ENCODE measurements at regions not wholly inside any gene's neighbourhood (a gene's known extent, or its start where the extent isn't known, plus 50 kb on each side); places are given as distances from the start of the nearest gene placed in this dataset.

DNA sequence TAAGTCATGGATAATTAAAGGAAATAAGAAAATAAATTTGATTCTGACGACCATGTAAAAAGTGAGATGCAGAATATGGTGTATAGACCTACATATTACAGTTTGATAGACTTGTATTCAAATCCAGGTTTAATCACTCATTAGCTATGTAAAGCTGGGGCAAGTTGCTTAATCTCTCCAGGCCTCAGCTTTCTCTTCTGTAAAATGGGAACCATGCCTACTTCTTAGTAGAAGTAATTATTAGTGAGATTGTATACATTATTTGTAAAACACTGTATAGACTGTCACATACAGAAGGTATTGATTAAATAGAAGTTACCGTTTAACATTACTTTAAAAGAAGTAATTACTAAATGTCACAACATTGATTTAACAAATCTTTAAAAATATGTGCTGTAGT, 392.2 kb downstream of the STK39 start:
- no peak for DNase-seq (ENCODE audit: low spot score)
- Histone ChIP-seq H3K36me3 (ENCODE audit: control insufficient read depth in 4 of 4, insufficient read depth in 3 of 4, low read depth in 1 of 4, low read length in 3 of 4) (no peaks in the 10 kb centered on the region), H3K4me1 (ENCODE audit: control insufficient read depth in 4 of 4, insufficient read depth in 4 of 4, low read length in 3 of 4) (no peaks in the 10 kb centered on the region), H3K4me3 (ENCODE audit: low read depth in 1 of 3, low read length in 3 of 3) (no peak overlapping the region), H3K9me3 (ENCODE audit: control insufficient read depth in 4 of 4, low read length in 3 of 4) (no peaks in the 10 kb centered on the region), H3K27ac (ENCODE audit: low read depth in 1 of 2, low read length in 2 of 2) (no peak overlapping the region), H3K27me3 (ENCODE audit: control insufficient read depth in 4 of 4, insufficient read depth in 4 of 4, low read length in 3 of 4) (no peaks in the 10 kb centered on the region), H3K9ac (ENCODE audit: low read depth in 1 of 2, low read length in 2 of 2) (no peak overlapping the region)
- TF ChIP-seq RAD21 (IDR thresholded peaks at IDR 0.05) (no peak), SP1 (IDR thresholded peaks at IDR 0.05) (no peak), YY1 (IDR thresholded peaks at IDR 0.05) (no peak), MAX (IDR thresholded peaks at IDR 0.05) (no peak), FOXA1 (IDR thresholded peaks at IDR 0.05) (no peak)
- 90% methylated on average over 2 of the region's 2 CpGs for WGBS

GRCh38 chr2:167853717-167854116, 393.7 kb downstream of the STK39 start:
- TF ChIP-seq CTCF (IDR thresholded peaks at IDR 0.05; ENCODE audit: low read depth, low read length, missing input control) = no peak
- TF ChIP-seq HNF4G (IDR thresholded peaks at IDR 0.05) = no peak
- TF ChIP-seq EGR1 (IDR thresholded peaks at IDR 0.05; ENCODE audit: low read depth in 2 of 2) = no peak
- TF ChIP-seq JUND (IDR thresholded peaks at IDR 0.05) = no peak
- TF ChIP-seq RXRA (IDR thresholded peaks at IDR 0.05) = no peak
- no peak for TF ChIP-seq HNF4A (conservative IDR thresholded peaks at IDR 0.05)
- TF ChIP-seq SP1 (IDR thresholded peaks at IDR 0.05) = no peak
- no peak for TF ChIP-seq GABPA (IDR thresholded peaks at IDR 0.05 in 1 of 2, conservative IDR thresholded peaks at IDR 0.05 in 1 of 2)
- no peak for TF ChIP-seq REST (IDR thresholded peaks at IDR 0.05)
- TF ChIP-seq FOXA1 (IDR thresholded peaks at IDR 0.05) = no peak
- TF ChIP-seq RAD21 (IDR thresholded peaks at IDR 0.05) = no peak
- no peak for TF ChIP-seq MAX (IDR thresholded peaks at IDR 0.05)
- no peak for TF ChIP-seq NR2F2 (IDR thresholded peaks at IDR 0.05)
- TF ChIP-seq, protein P1, sequence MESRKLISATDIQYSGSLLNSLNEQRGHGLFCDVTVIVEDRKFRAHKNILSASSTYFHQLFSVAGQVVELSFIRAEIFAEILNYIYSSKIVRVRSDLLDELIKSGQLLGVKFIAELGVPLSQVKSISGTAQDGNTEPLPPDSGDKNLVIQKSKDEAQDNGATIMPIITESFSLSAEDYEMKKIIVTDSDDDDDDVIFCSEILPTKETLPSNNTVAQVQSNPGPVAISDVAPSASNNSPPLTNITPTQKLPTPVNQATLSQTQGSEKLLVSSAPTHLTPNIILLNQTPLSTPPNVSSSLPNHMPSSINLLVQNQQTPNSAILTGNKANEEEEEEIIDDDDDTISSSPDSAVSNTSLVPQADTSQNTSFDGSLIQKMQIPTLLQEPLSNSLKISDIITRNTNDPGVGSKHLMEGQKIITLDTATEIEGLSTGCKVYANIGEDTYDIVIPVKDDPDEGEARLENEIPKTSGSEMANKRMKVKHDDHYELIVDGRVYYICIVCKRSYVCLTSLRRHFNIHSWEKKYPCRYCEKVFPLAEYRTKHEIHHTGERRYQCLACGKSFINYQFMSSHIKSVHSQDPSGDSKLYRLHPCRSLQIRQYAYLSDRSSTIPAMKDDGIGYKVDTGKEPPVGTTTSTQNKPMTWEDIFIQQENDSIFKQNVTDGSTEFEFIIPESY (IDR thresholded peaks at IDR 0.05) = no peak
- TF ChIP-seq YY1 (IDR thresholded peaks at IDR 0.05) = no peak
- no peak for TF ChIP-seq FOXA2 (IDR thresholded peaks at IDR 0.05)
- TF ChIP-seq TAF1 (conservative IDR thresholded peaks at IDR 0.05) = no peak
- TF ChIP-seq, protein P2, sequence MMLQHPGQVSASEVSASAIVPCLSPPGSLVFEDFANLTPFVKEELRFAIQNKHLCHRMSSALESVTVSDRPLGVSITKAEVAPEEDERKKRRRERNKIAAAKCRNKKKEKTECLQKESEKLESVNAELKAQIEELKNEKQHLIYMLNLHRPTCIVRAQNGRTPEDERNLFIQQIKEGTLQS (IDR thresholded peaks at IDR 0.05) = no peak
- WGBS = 90% methylated on average over 1 of the region's 1 CpG
- Histone ChIP-seq H3K27ac (ENCODE audit: low read depth in 1 of 2, low read length in 2 of 2) (no peak overlapping the region), H3K9ac (ENCODE audit: low read depth in 1 of 2, low read length in 2 of 2) (no peak overlapping the region), H3K4me1 (ENCODE audit: control insufficient read depth in 4 of 4, insufficient read depth in 4 of 4, low read length in 3 of 4) (no peaks in the 10 kb centered on the region), H3K36me3 (ENCODE audit: control insufficient read depth in 4 of 4, insufficient read depth in 3 of 4, low read depth in 1 of 4, low read length in 3 of 4) (no peaks in the 10 kb centered on the region), H3K27me3 (ENCODE audit: control insufficient read depth in 4 of 4, insufficient read depth in 4 of 4, low read length in 3 of 4) (no peaks in the 10 kb centered on the region), H3K9me3 (ENCODE audit: control insufficient read depth in 4 of 4, low read length in 3 of 4) (no peaks in the 10 kb centered on the region), H3K4me3 (ENCODE audit: low read depth in 1 of 3, low read length in 3 of 3) (no peak overlapping the region)
- DNase-seq (ENCODE audit: low spot score) = no peak
